ENCODE measurements at regions not wholly inside any gene's neighbourhood (a gene's known extent, or its start where the extent isn't known, plus 50 kb on each side); places are given as distances from the start of the nearest gene placed in this dataset.

DNA sequence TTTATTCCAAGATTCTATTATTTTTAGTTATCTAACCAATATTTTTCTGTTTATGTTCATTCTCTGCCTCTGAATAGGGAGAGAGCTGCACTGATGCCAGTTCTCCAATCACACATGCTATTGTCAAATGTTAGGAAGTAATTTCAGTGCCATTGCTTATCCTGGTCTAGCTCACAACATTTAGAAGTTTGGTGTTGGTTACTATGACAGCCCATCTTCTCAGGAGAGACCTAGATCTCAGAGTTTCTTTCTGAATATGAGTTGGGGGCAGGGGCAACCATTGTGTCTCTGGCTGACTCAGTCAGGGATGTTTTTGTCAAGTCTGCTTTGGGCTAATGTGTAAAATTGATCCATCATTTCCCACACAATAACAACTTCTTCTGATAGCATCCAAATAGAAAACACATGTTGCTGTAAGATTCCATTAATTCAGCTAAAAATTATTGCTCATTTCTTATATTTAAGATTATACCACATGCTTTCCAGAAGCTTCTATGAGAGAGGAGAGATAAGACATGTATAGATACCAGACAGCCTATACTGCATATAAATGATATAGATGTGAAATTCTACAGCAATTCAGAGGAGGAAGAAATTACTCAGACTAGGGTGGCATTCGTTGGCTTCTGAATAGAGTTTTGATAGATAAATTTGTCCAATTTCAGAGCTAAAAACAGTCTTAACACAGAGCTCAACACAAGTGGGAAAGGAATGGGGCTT lies 64.8 kb downstream of the DACT1 start:
- TF ChIP-seq, protein P1, sequence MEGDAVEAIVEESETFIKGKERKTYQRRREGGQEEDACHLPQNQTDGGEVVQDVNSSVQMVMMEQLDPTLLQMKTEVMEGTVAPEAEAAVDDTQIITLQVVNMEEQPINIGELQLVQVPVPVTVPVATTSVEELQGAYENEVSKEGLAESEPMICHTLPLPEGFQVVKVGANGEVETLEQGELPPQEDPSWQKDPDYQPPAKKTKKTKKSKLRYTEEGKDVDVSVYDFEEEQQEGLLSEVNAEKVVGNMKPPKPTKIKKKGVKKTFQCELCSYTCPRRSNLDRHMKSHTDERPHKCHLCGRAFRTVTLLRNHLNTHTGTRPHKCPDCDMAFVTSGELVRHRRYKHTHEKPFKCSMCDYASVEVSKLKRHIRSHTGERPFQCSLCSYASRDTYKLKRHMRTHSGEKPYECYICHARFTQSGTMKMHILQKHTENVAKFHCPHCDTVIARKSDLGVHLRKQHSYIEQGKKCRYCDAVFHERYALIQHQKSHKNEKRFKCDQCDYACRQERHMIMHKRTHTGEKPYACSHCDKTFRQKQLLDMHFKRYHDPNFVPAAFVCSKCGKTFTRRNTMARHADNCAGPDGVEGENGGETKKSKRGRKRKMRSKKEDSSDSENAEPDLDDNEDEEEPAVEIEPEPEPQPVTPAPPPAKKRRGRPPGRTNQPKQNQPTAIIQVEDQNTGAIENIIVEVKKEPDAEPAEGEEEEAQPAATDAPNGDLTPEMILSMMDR (IDR thresholded peaks at IDR 0.05): no peak
- TF ChIP-seq POLR2AphosphoS5 (IDR thresholded peaks at IDR 0.05): no peak

Measured in prostate gland (tissue), 2 donors.